NCI-H1694 (cell line): ENCODE measurements at regions not wholly inside any gene's neighbourhood (a gene's known extent, or its start where the extent isn't known, plus 50 kb on each side); places are given as distances from the start of the nearest gene placed in this dataset.

ENCODE experiments used
- DNase-seq: peaks from one replicate; lab custom pipeline; 2025; lab: John Stamatoyannopoulos, UW

- no peak for DNase-seq
These were observed 57.8 kb upstream of the TARBP1 start for GRCh38 chr1:234536741-234537140.

GRCh38 chr1:234535763-234536515, 57.0 kb upstream of the TARBP1 start:
- DNase-seq: no peak

GRCh38 chr1:234535218-234535617, 56.2 kb upstream of the TARBP1 start:
- no peak for DNase-seq

GRCh38 chr1:234533975-234534876, 55.2 kb upstream of the TARBP1 start:
- DNase-seq: peak; percentile 74

DNA sequence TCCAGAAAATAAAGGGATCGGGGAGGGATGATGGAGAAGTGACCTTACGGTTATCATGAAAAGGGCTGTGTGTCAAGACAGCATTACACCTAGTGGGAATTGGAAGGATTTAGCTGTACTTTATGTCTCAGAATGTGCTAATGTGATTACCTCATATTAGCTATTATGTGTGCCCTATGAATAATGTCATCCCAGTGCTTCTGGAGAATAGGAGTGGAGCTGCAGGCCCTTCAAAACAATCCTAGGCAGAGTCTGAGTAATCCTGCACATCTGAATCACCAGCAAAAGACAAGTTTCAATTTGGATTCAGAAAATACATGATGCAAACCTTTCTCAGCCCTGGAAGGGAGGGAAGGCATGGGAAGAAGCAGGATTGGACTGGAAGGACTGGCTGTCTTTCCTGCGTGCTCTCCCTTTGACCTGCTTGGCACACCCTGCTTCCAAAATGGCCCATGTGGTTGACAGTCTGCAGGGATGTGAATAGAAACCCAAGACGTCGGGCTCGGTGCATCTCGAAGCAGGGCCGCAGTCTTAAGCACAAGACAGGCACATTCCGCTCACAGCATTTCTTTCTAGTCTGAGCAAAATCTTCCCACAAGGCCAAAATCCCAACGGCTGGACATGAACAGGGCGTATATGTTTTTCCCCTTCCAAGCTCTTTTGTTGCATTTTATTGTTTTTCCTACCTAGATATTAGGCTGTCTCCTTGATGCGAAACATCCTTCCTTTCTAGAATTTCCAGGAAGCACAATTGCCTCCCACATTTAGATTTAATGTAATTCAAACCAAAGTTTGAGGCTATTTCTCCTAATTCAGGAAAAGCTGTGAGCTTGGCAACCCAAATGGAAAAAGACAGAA, 54.3 kb upstream of the TARBP1 start:
- DNase-seq: no peak

- DNase-seq: no peak
These were observed 53.5 kb upstream of the TARBP1 start for GRCh38 chr1:234532503-234532922.

- DNase-seq: no peak
These were observed 52.2 kb upstream of the TARBP1 start for GRCh38 chr1:234531151-234531635.

DNA sequence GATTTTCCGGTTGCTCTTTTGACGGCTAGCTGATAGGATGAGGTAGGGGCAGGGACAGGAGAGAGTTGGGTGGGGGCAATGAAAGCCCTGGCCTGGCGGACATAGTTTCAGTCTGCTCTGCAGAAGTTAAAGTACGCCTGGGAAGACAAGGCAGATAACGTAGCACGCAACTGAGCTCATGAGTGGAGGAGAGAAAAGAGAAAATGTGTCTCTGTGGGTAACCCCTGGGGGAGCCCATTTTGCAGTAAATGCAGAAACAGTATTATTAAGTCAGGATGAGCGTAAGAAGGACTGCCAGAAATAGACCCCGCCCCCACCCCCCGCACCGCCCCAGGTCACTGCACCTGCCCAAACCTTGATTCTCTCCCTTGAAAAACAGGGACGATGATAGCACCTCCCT, 51.7 kb upstream of the TARBP1 start:
- no peak for DNase-seq

DNA sequence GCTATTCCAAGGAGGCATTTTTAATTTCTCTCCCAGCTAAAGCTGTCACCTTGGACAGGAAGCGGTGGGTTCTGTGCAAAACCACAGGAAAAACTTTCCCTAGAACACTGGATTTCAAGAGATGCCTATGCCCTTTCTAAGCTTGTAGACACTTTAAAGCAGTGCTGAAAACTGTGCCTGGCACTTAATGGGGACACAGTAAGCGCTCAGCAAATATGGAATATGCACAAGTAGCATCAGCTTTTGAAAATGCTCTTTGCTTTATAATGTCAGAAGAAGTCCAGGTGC, 50.9 kb upstream of the TARBP1 start:
- no peak for DNase-seq

GRCh38 chr1:234529095-234529949, 50.3 kb upstream of the TARBP1 start:
- no peak for DNase-seq
